Osteocyte (in vitro differentiated cells): ENCODE measurements at regions not wholly inside any gene's neighbourhood (a gene's known extent, or its start where the extent isn't known, plus 50 kb on each side); places are given as distances from the start of the nearest gene placed in this dataset.
A peak's percentile ranks its signal among the peaks of the same experiment; 100 is the strongest.

Experiments
- DNase-seq: peaks from one replicate; pipeline ENCODE4 v3.0.0; 2021; ENCODE audit warnings: mixed read lengths; ENCODE audit not compliant: unreplicated experiment; ENCODE audit errors: extremely low spot score
- H3K27ac Mint-ChIP-seq: one replicate; pipeline ENCODE4 v1.8.0; 2021; ENCODE audit warnings: mild to moderate bottlenecking, mixed read lengths; ENCODE audit not compliant: unreplicated experiment
- H3K27me3 Mint-ChIP-seq: one replicate; pipeline ENCODE4 v1.8.0; 2021; ENCODE audit warnings: mixed read lengths; ENCODE audit not compliant: unreplicated experiment
- H3K36me3 Mint-ChIP-seq: one replicate; pipeline ENCODE4 v1.8.0; 2021; ENCODE audit warnings: mixed read lengths; ENCODE audit not compliant: unreplicated experiment
- H3K4me1 Mint-ChIP-seq: one replicate; pipeline ENCODE4 v1.8.0; 2021; ENCODE audit warnings: mixed read lengths; ENCODE audit not compliant: unreplicated experiment
- H3K4me3 Mint-ChIP-seq: one replicate; pipeline ENCODE4 v1.8.0; 2021; ENCODE audit warnings: mild to moderate bottlenecking, moderate library complexity, mixed read lengths; ENCODE audit not compliant: unreplicated experiment
- H3K9me3 Mint-ChIP-seq: one replicate; pipeline ENCODE4 v1.8.0; 2021; ENCODE audit warnings: mixed read lengths; ENCODE audit not compliant: unreplicated experiment
- CTCF ChIP-seq: fragments of 200-600 bp; sonication (generic); IDR thresholded peaks from 2 replicates; pipeline ENCODE4 v1.5.0; 2021; ENCODE audit warnings: antibody characterized with exemption, mild to moderate bottlenecking, moderate library complexity

GRCh38 chr5:167999182-167999581 is 292.3 kb upstream of the WWC1 start:
- TF ChIP-seq CTCF = no peak
- DNase-seq = no peak
- Mint-ChIP-seq H3K4me3 (no peak overlapping the region), H3K4me1 (no peaks in the 10 kb centered on the region), H3K9me3 (no peaks in the 10 kb centered on the region), H3K27me3 (no peaks in the 10 kb centered on the region), H3K27ac (no peak overlapping the region), H3K36me3 (no peaks in the 10 kb centered on the region)

DNA sequence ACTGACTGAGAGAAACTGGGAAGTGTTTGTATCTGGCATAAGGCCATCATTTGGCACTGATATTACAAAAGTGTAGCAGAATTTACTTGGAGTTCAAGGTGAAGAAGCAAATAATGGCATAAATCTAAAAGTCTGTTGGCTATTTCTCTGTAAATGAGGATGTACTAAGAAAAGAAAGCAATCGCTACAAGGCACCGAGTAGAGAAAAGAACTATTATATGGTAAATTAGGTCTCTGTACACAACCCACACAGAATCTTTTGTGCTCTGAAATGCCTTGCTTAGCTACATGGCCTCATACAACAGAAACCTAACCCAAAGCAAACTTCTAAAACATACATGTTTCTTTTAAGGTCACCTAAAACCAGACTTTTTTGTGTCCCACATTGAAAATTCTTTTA is 290.1 kb upstream of the WWC1 start:
- no peak for DNase-seq
- no peak overlapping the region for H3K4me3 Mint-ChIP-seq
- no peak for TF ChIP-seq CTCF
- H3K4me1 Mint-ChIP-seq = peaks cover 10% of the 10 kb centered on the region
- H3K27me3 Mint-ChIP-seq = no peaks in the 10 kb centered on the region
- H3K9me3 Mint-ChIP-seq = no peaks in the 10 kb centered on the region
- H3K27ac Mint-ChIP-seq = no peak overlapping the region
- no peaks in the 10 kb centered on the region for H3K36me3 Mint-ChIP-seq

DNA sequence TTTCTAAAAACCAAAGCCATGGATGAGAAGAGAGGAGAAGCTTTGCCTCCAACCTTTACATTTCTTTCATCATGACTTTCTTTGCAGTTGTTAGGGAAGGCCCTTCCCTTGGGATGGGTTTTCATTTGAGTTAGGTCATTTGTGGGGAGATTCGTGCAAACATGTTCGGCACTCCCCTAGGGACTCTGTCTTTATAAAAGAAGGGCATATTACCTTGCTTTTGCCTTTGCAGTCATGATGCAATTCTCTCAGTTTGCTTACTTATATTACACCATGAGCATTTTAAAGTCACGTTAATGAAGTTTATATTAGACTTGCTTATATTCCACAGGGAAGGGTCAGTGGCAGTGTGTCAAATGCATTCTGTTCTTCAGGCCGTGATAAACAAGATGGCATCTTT is 289.3 kb upstream of the WWC1 start:
- Mint-ChIP-seq H3K27ac (no peak overlapping the region), H3K27me3 (no peaks in the 10 kb centered on the region), H3K4me1 (peaks cover 10% of the 10 kb centered on the region), H3K9me3 (no peaks in the 10 kb centered on the region), H3K36me3 (no peaks in the 10 kb centered on the region), H3K4me3 (no peak overlapping the region)
- no peak for DNase-seq
- TF ChIP-seq CTCF = no peak

DNA sequence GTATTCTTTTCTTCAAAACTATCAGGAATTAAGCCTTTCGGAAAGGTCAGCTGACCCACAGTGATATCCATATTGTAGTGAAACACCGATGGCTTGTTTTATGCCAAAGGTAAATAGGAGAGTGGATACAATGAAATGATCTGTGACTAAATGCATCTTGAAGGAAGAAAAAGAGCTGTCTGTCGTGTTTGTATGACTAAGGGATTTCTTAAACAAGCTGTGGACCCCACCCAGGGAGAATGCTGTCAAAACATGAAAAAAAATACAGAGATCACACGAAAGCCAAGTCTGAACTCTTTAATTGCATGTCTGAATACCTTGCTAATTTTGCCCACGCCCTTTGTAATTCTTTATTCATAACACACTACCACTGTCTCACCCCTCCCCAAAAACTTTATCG is 286.4 kb upstream of the WWC1 start:
- Mint-ChIP-seq H3K27ac (peak overlapping the region; percentile 44), H3K4me1 (peaks cover 10% of the 10 kb centered on the region), H3K27me3 (no peaks in the 10 kb centered on the region), H3K36me3 (no peaks in the 10 kb centered on the region), H3K9me3 (no peaks in the 10 kb centered on the region), H3K4me3 (no peak overlapping the region)
- TF ChIP-seq CTCF = no peak
- no peak for DNase-seq

- Mint-ChIP-seq H3K36me3 (no peaks in the 10 kb centered on the region), H3K4me1 (peaks cover 10% of the 10 kb centered on the region), H3K27ac (no peak overlapping the region), H3K9me3 (no peaks in the 10 kb centered on the region), H3K27me3 (no peaks in the 10 kb centered on the region), H3K4me3 (no peak overlapping the region)
- DNase-seq = no peak
- no peak for TF ChIP-seq CTCF
Observed at GRCh38 chr5:168005936-168006335, 285.5 kb upstream of the WWC1 start.
